ENCODE measurements at regions not wholly inside any gene's neighbourhood (a gene's known extent, or its start where the extent isn't known, plus 50 kb on each side); places are given as distances from the start of the nearest gene placed in this dataset.

- Histone ChIP-seq H3K36me3 (no peaks in the 10 kb centered on the region), H3K4me1 (ENCODE audit: low read depth) (no peaks in the 10 kb centered on the region), H3K4me3 (no peak overlapping the region), H3K9me3 (ENCODE audit: low read depth) (no peaks in the 10 kb centered on the region), H3K27ac (no peak overlapping the region), H3K27me3 (peaks cover 7% of the 10 kb centered on the region)
- TF ChIP-seq CTCF (IDR thresholded peaks at IDR 0.05; ENCODE audit: low read depth, low read length): no peak
- no peak for DNase-seq (ENCODE audit: low read depth in 1 of 2, low spot score in 1 of 2)
These were observed 1219.8 kb downstream of the GATA3 start for GRCh38 chr10:9274206-9274755.

- Histone ChIP-seq H3K27ac (no peak overlapping the region), H3K36me3 (no peaks in the 10 kb centered on the region), H3K9me3 (ENCODE audit: low read depth) (no peaks in the 10 kb centered on the region), H3K4me3 (no peak overlapping the region), H3K4me1 (ENCODE audit: low read depth) (no peaks in the 10 kb centered on the region), H3K27me3 (no peaks in the 10 kb centered on the region)
- TF ChIP-seq CTCF (IDR thresholded peaks at IDR 0.05; ENCODE audit: low read depth, low read length): no peak
- no peak for DNase-seq (ENCODE audit: low read depth in 1 of 2, low spot score in 1 of 2)
These were observed 1221.4 kb downstream of the GATA3 start for GRCh38 chr10:9275861-9276260.

- Histone ChIP-seq H3K27me3 (no peaks in the 10 kb centered on the region), H3K9me3 (ENCODE audit: low read depth) (no peaks in the 10 kb centered on the region), H3K4me1 (ENCODE audit: low read depth) (no peaks in the 10 kb centered on the region), H3K4me3 (no peak overlapping the region), H3K27ac (no peak overlapping the region), H3K36me3 (no peaks in the 10 kb centered on the region)
- no peak for DNase-seq (ENCODE audit: low read depth in 1 of 2, low spot score in 1 of 2)
- no peak for TF ChIP-seq CTCF (IDR thresholded peaks at IDR 0.05; ENCODE audit: low read depth, low read length)
These were observed 1231.2 kb downstream of the GATA3 start for GRCh38 chr10:9285690-9286089.

DNA sequence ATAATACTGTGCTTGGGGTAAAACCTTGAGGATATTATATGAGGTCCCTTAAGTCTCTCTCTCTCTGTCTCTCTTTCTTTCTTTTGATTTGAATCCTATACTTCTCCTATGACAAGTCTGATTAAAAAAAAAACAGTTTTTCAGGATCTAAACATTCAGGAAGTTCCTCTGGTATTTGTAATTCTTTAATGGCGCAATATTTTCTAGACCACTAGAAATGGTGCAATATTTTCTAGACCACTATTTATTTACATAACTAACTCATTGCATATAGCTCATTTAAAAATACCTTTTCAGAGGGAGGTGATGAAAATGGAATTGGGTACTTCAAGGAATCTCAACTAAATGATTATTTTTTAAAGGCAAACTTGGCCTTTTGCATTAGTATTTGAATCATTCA is 1235.3 kb downstream of the GATA3 start:
- Histone ChIP-seq H3K9me3 (ENCODE audit: low read depth) (no peaks in the 10 kb centered on the region), H3K27me3 (no peaks in the 10 kb centered on the region), H3K4me3 (no peak overlapping the region), H3K36me3 (no peaks in the 10 kb centered on the region), H3K27ac (no peak overlapping the region), H3K4me1 (ENCODE audit: low read depth) (no peaks in the 10 kb centered on the region)
- no peak for DNase-seq (ENCODE audit: low read depth in 1 of 2, low spot score in 1 of 2)
- no peak for TF ChIP-seq CTCF (IDR thresholded peaks at IDR 0.05; ENCODE audit: low read depth, low read length)

GRCh38 chr10:9291081-9291480 is 1236.6 kb downstream of the GATA3 start:
- Histone ChIP-seq H3K4me1 (ENCODE audit: low read depth) (no peaks in the 10 kb centered on the region), H3K27me3 (no peaks in the 10 kb centered on the region), H3K36me3 (no peaks in the 10 kb centered on the region), H3K9me3 (ENCODE audit: low read depth) (no peaks in the 10 kb centered on the region), H3K4me3 (no peak overlapping the region), H3K27ac (no peak overlapping the region)
- TF ChIP-seq CTCF (IDR thresholded peaks at IDR 0.05; ENCODE audit: low read depth, low read length): no peak
- DNase-seq (ENCODE audit: low read depth in 1 of 2, low spot score in 1 of 2): no peak
